K562 (cell line): ENCODE measurements at regions not wholly inside any gene's neighbourhood (a gene's known extent, or its start where the extent isn't known, plus 50 kb on each side); places are given as distances from the start of the nearest gene placed in this dataset.

Experiments
- ATAC-seq: fragments of 200-7000 bp; cut with Tn5 transposase; 3 replicates; pipeline ENCODE4 v1.9.1; 2020; ENCODE audit warnings: moderate library complexity
- BruUV-seq: library from RNA; stranded (reverse); fragments of 400-500 nt; replicated peaks from 2 replicates; lab custom pipeline; 2021; lab: Mats Ljungman, UMichigan
- CTCF ChIA-PET: fragments of 300-600 bp; formaldehyde crosslinking; extraction: SDS; loops from one replicate; lab custom pipeline; 2021; ENCODE audit warnings: low intra/inter-chr PET ratio; lab: Yijun Ruan, JAX
- POLR2A ChIA-PET: fragments of 300-600, 350-650 bp; sonication (Branson Sonifier 250); formaldehyde crosslinking; extraction: SDS; loops from one replicate; lab custom pipeline; 2021; ENCODE audit warnings: antibody characterized with exemption, inconsistent platforms; lab: Yijun Ruan, JAX
- DNase-seq, 4 experiments: peaks; one replicate each; pipeline versions ENCODE4 v3.0.0 to v3.0.0-alpha.2; 2011 to 2018; ENCODE audit warnings: low spot score in 3 of 4, mixed read lengths in 3 of 4; ENCODE audit errors: extremely low read depth in 1 of 4
- FAIRE-seq: peaks from 2 replicates; lab custom pipeline; 2011; peaks lifted over from hg19 to GRCh38; lab: Jason Lieb, UNC
- H2AFZ ChIP-seq: 2 replicates; pipeline ENCODE4 v1.6.0; 2011; ENCODE audit warnings: low read depth, low read length, control low read depth, inconsistent platforms
- H3K27ac ChIP-seq: fragments of 200-600 bp; 3 replicates; pipeline ENCODE4 v1.8.0; 2011; ENCODE audit warnings: low read depth, mild to moderate bottlenecking, control low read depth, inconsistent platforms, low read length, moderate library complexity, mixed read lengths; ENCODE audit errors: extremely low read depth
- H3K27me3 ChIP-seq, 2 experiments: fragments of 300-600 bp in 1 of 2; 2 replicates in 1 of 2; 3 replicates in 1 of 2; pipeline versions ENCODE4 v1.6.0 to v1.8.0; 2011; ENCODE audit warnings: inconsistent platforms in 2 of 2, low read length in 2 of 2, mild to moderate bottlenecking in 1 of 2, mixed read lengths in 1 of 2, moderate library complexity in 1 of 2; ENCODE audit not compliant: control insufficient read depth in 2 of 2, insufficient read depth in 2 of 2
- H3K36me3 ChIP-seq: fragments of 300-600 bp; 3 replicates; pipeline ENCODE4 v1.8.0; 2011; ENCODE audit warnings: mild to moderate bottlenecking, low read length, inconsistent platforms; ENCODE audit not compliant: control insufficient read depth, insufficient read depth
- H3K4me1 ChIP-seq, 2 experiments: fragments of 200-600 bp in 1 of 2; replicated peaks in 1 of 2; 2 replicates in 1 of 2; 3 replicates in 1 of 2; pipeline versions ENCODE4 v1.5.1 to v1.8.0; 2011; ENCODE audit warnings: inconsistent platforms in 2 of 2, low read length in 2 of 2, mild to moderate bottlenecking in 1 of 2, mixed read lengths in 1 of 2, moderate library complexity in 1 of 2; ENCODE audit not compliant: control insufficient read depth in 2 of 2, insufficient read depth in 2 of 2
- H3K4me2 ChIP-seq: 2 replicates; pipeline ENCODE4 v1.6.1; 2011; ENCODE audit warnings: low read length, control low read depth, inconsistent platforms, mixed read lengths; ENCODE audit not compliant: insufficient read depth
- H3K4me3 ChIP-seq: fragments of 200-600 bp; sonication (generic), shearing (Covaris generic); 2 replicates; pipeline ENCODE4 v1.5.1; 2016; ENCODE audit warnings: control low read depth, inconsistent platforms
- H3K79me2 ChIP-seq: fragments of 200-600 bp; 3 replicates; pipeline ENCODE4 v1.8.0; 2011; ENCODE audit warnings: low read length, inconsistent platforms; ENCODE audit not compliant: control insufficient read depth, insufficient read depth
- H3K9ac ChIP-seq, 2 experiments: 2 replicates each; pipeline versions ENCODE4 v1.6.0 to v1.6.1; 2011; ENCODE audit warnings: low read depth in 2 of 2, low read length in 2 of 2, control low read depth in 1 of 2, inconsistent platforms in 1 of 2, mild to moderate bottlenecking in 1 of 2, mixed read lengths in 1 of 2; ENCODE audit not compliant: insufficient read depth in 1 of 2
- H3K9me1 ChIP-seq: one replicate; pipeline ENCODE4 v1.6.0; 2011; ENCODE audit warnings: inconsistent platforms, mild to moderate bottlenecking, low read length, moderate library complexity; ENCODE audit not compliant: control insufficient read depth, insufficient read depth
- H3K9me3 ChIP-seq: replicated peaks from 2 replicates; pipeline ENCODE4 v1.5.1; 2011; ENCODE audit warnings: low read depth, low read length, inconsistent platforms; ENCODE audit not compliant: control insufficient read depth, insufficient read depth
- H4K20me1 ChIP-seq: replicated peaks from 2 replicates; pipeline ENCODE4 v1.6.1; 2011; ENCODE audit warnings: low read length, inconsistent platforms, mixed read lengths; ENCODE audit not compliant: control insufficient read depth, insufficient read depth
- ARNT ChIP-seq, 2 experiments: fragments of 450-650 bp; IDR thresholded peaks; 2 replicates each; pipeline ENCODE4 v1.6.1; 2016; ENCODE audit warnings: mild to moderate bottlenecking in 1 of 2
- CC2D1A ChIP-seq: fragments of 450-650 bp; IDR thresholded peaks from 2 replicates; pipeline ENCODE4 v1.6.1; 2017; ENCODE audit warnings: mild to moderate bottlenecking
- CCNT2 ChIP-seq: IDR thresholded peaks from 2 replicates; pipeline ENCODE4 v1.6.1; 2011; ENCODE audit warnings: borderline replicate concordance, low read depth, mild to moderate bottlenecking, moderate library complexity, mixed read lengths, low read length; ENCODE audit not compliant: insufficient read length; ENCODE audit errors: extremely low read depth
- HEY1 ChIP-seq: fragments of 250-450 bp; sonication (Bioruptor Pico); IDR thresholded peaks from 2 replicates; pipeline ENCODE4 v1.5.0; 2020; ENCODE audit warnings: mild to moderate bottlenecking, moderate library complexity, borderline replicate concordance
- MECOM ChIP-seq: fragments of 250-450 bp; sonication (Bioruptor Pico); IDR thresholded peaks from 2 replicates; pipeline ENCODE4 v1.8.0; 2022; ENCODE audit warnings: inconsistent platforms
- PRMT5 ChIP-seq: sonication (generic); formaldehyde crosslinking; IDR thresholded peaks from 2 replicates; pipeline ENCODE4 v1.5.0; 2020; ENCODE audit warnings: missing genetic modification reagents
- RUNX1 ChIP-seq: sonication (generic); IDR thresholded peaks from 2 replicates; pipeline ENCODE4 v1.6.1; 2016; ENCODE audit warnings: antibody characterized with exemption, low read depth
- ZBED1 ChIP-seq: IDR thresholded peaks from 2 replicates; pipeline ENCODE4 v1.6.1; 2014
- ZBTB1 ChIP-seq: sonication (generic); formaldehyde crosslinking; IDR thresholded peaks from 2 replicates; pipeline ENCODE4 v1.8.1; 2023; ENCODE audit warnings: missing genetic modification reagents, low read depth, mild to moderate bottlenecking, borderline replicate concordance
- WGBS: fragments of 100-300 bp; shearing (Covaris generic); methylation state at CpG from one replicate; pipeline ENCODE4 v1.1.6; 2016; ENCODE audit warnings: low coverage, mixed read lengths; ENCODE audit not compliant: insufficient coverage; ENCODE audit errors: missing lambda C conversion rate; 5-methylcytosine and 5-hydroxymethylcytosine counted together
- in situ Hi-C: fragments of 300-500 bp; cut with MboI; formaldehyde crosslinking; loops from 4 replicates; pipeline ENCODE4 v1.15.0; 2018; ENCODE audit warnings: inconsistent platforms, mixed read lengths
- intact Hi-C: fragments of 100-400 bp; cut with micrococcal nuclease; formaldehyde crosslinking; loops from 2 replicates; pipeline ENCODE4 v1.14.2; 2022
- TF ChIP-seq, protein P1 (sequence below): fragments of 250-450 bp; sonication (Bioruptor Pico); IDR thresholded peaks from 2 replicates; pipeline ENCODE4 v1.4.0; 2020; ENCODE audit warnings: mild to moderate bottlenecking, moderate library complexity, borderline replicate concordance
- TF ChIP-seq, protein P2 (sequence below): sonication (generic); formaldehyde crosslinking; IDR thresholded peaks from 2 replicates; pipeline ENCODE4 v1.8.0; 2022; ENCODE audit warnings: missing genetic modification reagents, mild to moderate bottlenecking, moderate library complexity, borderline replicate concordance

DNA sequence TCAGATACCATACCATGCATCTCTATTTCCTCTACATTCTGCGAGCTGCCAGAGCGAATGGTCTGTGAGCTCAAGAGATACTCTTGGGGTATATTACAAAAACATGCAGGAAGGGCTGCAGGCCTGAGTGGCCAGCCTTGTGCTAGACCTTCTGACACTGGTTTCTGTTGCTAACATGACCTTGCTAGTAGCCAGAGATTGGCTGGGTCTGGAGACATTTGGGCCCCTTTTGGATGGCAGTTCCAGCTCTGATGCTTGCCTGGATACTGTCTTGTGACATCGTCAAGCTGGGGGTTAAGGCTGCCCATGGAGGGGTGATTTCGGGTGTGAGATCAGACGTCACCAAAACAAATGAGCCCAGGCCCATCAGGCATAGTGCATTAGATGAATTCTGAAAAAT lies 56.1 kb upstream of the FSTL4 start:
- TF ChIP-seq RUNX1 (no peak), HEY1 (no peak), PRMT5 (CRISPR knock-in tag) (no peak), CCNT2 (no peak), ZBTB1 (CRISPR knock-in tag) (no peak), ZBED1 (no peak), MECOM (CRISPR knock-in tag) (no peak), CC2D1A (no peak), ARNT (IDR thresholded peaks at IDR 0.05) (no peak)
- TF ChIP-seq, protein P1, sequence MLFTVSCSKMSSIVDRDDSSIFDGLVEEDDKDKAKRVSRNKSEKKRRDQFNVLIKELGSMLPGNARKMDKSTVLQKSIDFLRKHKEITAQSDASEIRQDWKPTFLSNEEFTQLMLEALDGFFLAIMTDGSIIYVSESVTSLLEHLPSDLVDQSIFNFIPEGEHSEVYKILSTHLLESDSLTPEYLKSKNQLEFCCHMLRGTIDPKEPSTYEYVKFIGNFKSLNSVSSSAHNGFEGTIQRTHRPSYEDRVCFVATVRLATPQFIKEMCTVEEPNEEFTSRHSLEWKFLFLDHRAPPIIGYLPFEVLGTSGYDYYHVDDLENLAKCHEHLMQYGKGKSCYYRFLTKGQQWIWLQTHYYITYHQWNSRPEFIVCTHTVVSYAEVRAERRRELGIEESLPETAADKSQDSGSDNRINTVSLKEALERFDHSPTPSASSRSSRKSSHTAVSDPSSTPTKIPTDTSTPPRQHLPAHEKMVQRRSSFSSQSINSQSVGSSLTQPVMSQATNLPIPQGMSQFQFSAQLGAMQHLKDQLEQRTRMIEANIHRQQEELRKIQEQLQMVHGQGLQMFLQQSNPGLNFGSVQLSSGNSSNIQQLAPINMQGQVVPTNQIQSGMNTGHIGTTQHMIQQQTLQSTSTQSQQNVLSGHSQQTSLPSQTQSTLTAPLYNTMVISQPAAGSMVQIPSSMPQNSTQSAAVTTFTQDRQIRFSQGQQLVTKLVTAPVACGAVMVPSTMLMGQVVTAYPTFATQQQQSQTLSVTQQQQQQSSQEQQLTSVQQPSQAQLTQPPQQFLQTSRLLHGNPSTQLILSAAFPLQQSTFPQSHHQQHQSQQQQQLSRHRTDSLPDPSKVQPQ (CRISPR knock-in tag), result no peak
- TF ChIP-seq, protein P2, sequence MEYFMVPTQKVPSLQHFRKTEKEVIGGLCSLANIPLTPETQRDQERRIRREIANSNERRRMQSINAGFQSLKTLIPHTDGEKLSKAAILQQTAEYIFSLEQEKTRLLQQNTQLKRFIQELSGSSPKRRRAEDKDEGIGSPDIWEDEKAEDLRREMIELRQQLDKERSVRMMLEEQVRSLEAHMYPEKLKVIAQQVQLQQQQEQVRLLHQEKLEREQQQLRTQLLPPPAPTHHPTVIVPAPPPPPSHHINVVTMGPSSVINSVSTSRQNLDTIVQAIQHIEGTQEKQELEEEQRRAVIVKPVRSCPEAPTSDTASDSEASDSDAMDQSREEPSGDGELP (CRISPR knock-in tag), result no peak
- no peak for FAIRE-seq
- Histone ChIP-seq H3K36me3 (no peaks in the 10 kb centered on the region), H3K9me1 (no peaks in the 10 kb centered on the region), H3K9me3 (no peaks in the 10 kb centered on the region), H2AFZ (no peak overlapping the region), H3K27me3 (peaks cover 0 to 9% of the 10 kb centered on the region in 2 experiments; a peak in 2 of 5 replicates), H3K4me1 (no peaks in the 10 kb centered on the region), H3K4me3 (no peak overlapping the region), H3K27ac (no peak overlapping the region), H4K20me1 (no peaks in the 10 kb centered on the region), H3K79me2 (no peaks in the 10 kb centered on the region), H3K4me2 (no peak overlapping the region), H3K9ac (no peak overlapping the region)
- intact Hi-C loops, result no loop called here
- CTCF ChIA-PET, result no interaction called here
- POLR2A ChIA-PET, result no interaction called here
- no peak for ATAC-seq
- WGBS, result 0% methylated on average over 5 of the region's 5 CpGs
- no TSS peak for BruUV-seq
- in situ Hi-C loops, result no loop called here
- no peak for DNase-seq
